ENCODE measurements at regions not wholly inside any gene's neighbourhood (a gene's known extent, or its start where the extent isn't known, plus 50 kb on each side); places are given as distances from the start of the nearest gene placed in this dataset.

DNA sequence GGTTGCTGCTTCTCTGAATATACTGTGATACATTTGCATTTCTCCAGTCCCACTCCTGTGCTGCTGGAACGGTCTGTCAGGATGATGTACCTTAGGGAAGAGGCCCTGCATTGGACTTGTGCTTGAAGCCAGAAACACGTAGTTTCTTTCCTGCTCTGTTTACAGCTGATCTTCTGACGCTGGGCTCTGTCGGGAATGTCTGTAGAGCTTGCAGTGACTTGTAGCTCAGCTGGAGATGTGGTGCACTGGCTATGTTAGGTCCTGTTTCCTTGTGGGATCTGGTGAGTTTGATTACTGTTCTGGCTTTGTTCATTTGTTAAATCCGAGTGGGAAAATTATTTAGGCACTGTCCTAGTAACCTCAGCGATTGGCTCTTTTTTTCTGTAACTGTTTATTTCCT, 137.2 kb upstream of the WDR1 start:
- intact Hi-C loops (cut with DNase I), result no loop called here
- Histone ChIP-seq H3K4me1 (ENCODE audit: insufficient read depth) (no peaks in the 10 kb centered on the region), H3K36me3 (no peaks in the 10 kb centered on the region), H3K27ac (no peak overlapping the region), H3K27me3 (no peaks in the 10 kb centered on the region), H3K4me3 (no peak overlapping the region), H3K9me3 (no peaks in the 10 kb centered on the region)
- WGBS, 3 donors, result 68 to 76% (median 71%) methylated on average over 6 of the region's 6 CpGs
- no peak for DNase-seq
- no peak for TF ChIP-seq POLR2A (IDR thresholded peaks at IDR 0.05)
- TF ChIP-seq EP300 (IDR thresholded peaks at IDR 0.05), result no peak

DNA sequence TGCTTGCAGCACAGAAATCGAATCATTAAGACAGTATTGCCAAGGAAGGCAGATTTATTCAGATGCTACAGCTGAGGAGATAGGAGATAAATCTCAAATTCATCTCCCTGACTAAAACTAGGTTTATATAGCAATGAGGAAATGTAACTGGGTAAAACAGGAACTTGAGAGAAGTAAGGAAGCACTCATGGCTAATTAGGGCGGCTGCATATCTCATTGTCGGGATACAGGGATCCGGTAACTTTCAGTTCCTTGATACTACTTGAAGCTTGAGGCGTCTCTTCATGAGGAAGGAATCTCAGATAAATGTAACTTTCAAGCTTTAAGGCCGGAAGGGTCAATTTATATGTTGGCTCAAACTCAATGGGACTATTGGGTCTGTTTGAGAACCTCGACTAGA, 129.2 kb upstream of the WDR1 start:
- no peaks in the 10 kb centered on the region for H3K27me3 ChIP-seq
- no peaks in the 10 kb centered on the region for H3K4me1 ChIP-seq (ENCODE audit: insufficient read depth)
- no peak for TF ChIP-seq EP300 (IDR thresholded peaks at IDR 0.05)
- TF ChIP-seq CTCF (IDR thresholded peaks at IDR 0.05), result no peak
- TF ChIP-seq POLR2A (IDR thresholded peaks at IDR 0.05), result no peak
- intact Hi-C loops (cut with DNase I), result loop anchor here in 1 of 4 donors (10.0 kb wide), 1 partner anchor 51 kb away; no protein-coding TSS in a partner anchor
- no peak for DNase-seq
- H3K27ac ChIP-seq, result no peak overlapping the region
- H3K36me3 ChIP-seq, result no peaks in the 10 kb centered on the region
- 83 to 85% (median 84%) methylated on average over 7 of the region's 7 CpGs for WGBS, 3 donors
- H3K9me3 ChIP-seq, result no peaks in the 10 kb centered on the region
- no peak overlapping the region for H3K4me3 ChIP-seq

DNA sequence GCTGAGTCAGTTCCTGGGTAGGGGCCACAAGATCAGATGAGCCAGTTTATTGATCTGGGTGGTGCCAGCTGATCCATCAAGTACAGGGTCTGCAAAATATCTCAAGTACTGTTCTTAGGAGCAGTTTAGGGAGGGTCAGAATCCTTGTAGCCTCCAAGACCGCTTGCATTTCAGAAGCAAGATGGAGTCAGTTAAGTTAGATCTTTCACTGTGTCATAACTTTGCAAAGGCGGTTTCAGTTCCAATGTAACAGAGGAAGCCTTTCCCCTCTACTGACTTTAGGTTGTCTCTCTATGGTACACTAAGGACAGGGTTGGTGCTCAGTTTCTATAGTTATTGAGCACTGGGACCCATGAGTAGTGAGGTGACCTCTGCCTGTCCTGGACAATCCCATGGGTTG, 127.3 kb upstream of the WDR1 start:
- DNase-seq, result no peak
- H3K27ac ChIP-seq, result no peak overlapping the region
- WGBS, 3 donors, result 78 to 85% (median 84%) methylated on average over 2 of the region's 2 CpGs
- intact Hi-C loops (cut with DNase I), result loop anchor here in 1 of 4 donors (10.0 kb wide), 1 partner anchor 49 kb away; no protein-coding TSS in a partner anchor
- H3K9me3 ChIP-seq, result no peaks in the 10 kb centered on the region
- no peaks in the 10 kb centered on the region for H3K27me3 ChIP-seq
- H3K4me1 ChIP-seq (ENCODE audit: insufficient read depth), result no peaks in the 10 kb centered on the region
- no peaks in the 10 kb centered on the region for H3K36me3 ChIP-seq
- H3K4me3 ChIP-seq, result no peak overlapping the region
- TF ChIP-seq CTCF (IDR thresholded peaks at IDR 0.05), result no peak
- no peak for TF ChIP-seq POLR2A (IDR thresholded peaks at IDR 0.05)
- TF ChIP-seq EP300 (IDR thresholded peaks at IDR 0.05), result no peak

GRCh38 chr4:10240691-10241090, 124.1 kb upstream of the WDR1 start:
- 0 to 45% (median 38%) methylated on average over 1 of the region's 1 CpG for WGBS, 3 donors
- DNase-seq, result no peak
- Histone ChIP-seq H3K9me3 (no peaks in the 10 kb centered on the region), H3K4me1 (ENCODE audit: insufficient read depth) (no peaks in the 10 kb centered on the region), H3K27me3 (no peaks in the 10 kb centered on the region), H3K4me3 (no peak overlapping the region), H3K36me3 (no peaks in the 10 kb centered on the region), H3K27ac (no peak overlapping the region)
- intact Hi-C loops (cut with DNase I), result loop anchor here in 1 of 4 donors (10.0 kb wide), 1 partner anchor 46 kb away; no protein-coding TSS in a partner anchor
- TF ChIP-seq CTCF (IDR thresholded peaks at IDR 0.05), result no peak
- TF ChIP-seq EP300 (IDR thresholded peaks at IDR 0.05), result no peak
- no peak for TF ChIP-seq POLR2A (IDR thresholded peaks at IDR 0.05)

GRCh38 chr4:10239982-10240654, 123.5 kb upstream of the WDR1 start:
- no peaks in the 10 kb centered on the region for H3K4me1 ChIP-seq (ENCODE audit: insufficient read depth)
- no peaks in the 10 kb centered on the region for H3K27me3 ChIP-seq
- DNase-seq, result no peak
- 66 to 74% (median 69%) methylated on average over 7 of the region's 7 CpGs for WGBS, 3 donors
- no peak overlapping the region for H3K4me3 ChIP-seq
- H3K9me3 ChIP-seq, result no peaks in the 10 kb centered on the region
- intact Hi-C loops (cut with DNase I), result loop anchor here in 1 of 4 donors (10.0 kb wide), 1 partner anchor 45 kb away; no protein-coding TSS in a partner anchor
- H3K27ac ChIP-seq, result no peak overlapping the region
- no peak for TF ChIP-seq EP300 (IDR thresholded peaks at IDR 0.05)
- TF ChIP-seq POLR2A (IDR thresholded peaks at IDR 0.05), result no peak
- no peak for TF ChIP-seq CTCF (IDR thresholded peaks at IDR 0.05)
- H3K36me3 ChIP-seq, result no peaks in the 10 kb centered on the region

Data from ovary (tissue), 7 donors.